B cell (primary cell): ENCODE measurements at regions not wholly inside any gene's neighbourhood (a gene's known extent, or its start where the extent isn't known, plus 50 kb on each side); places are given as distances from the start of the nearest gene placed in this dataset.

ENCODE experiments used
- ATAC-seq: fragments of 200-7000 bp; cut with Tn5 transposase; one replicate; pipeline ENCODE4 v1.10.0; 2021; ENCODE audit warnings: low read depth, mild to moderate bottlenecking, moderate number of reproducible peaks, moderate library complexity
- CTCF ChIA-PET: fragments of 350-600 bp; sonication (Branson Sonifier 250); formaldehyde crosslinking; loops from one replicate; lab custom pipeline; 2021; ENCODE audit warnings: antibody characterized with exemption, inconsistent platforms; lab: Charles Lee
- POLR2A ChIA-PET: fragments of 350-600 bp; sonication (Branson Sonifier 250); formaldehyde crosslinking; loops from one replicate; lab custom pipeline; 2021; ENCODE audit warnings: antibody characterized with exemption; lab: Charles Lee
- DNase-seq: peaks from one replicate; pipeline ENCODE4 v3.0.0; 2013
- H2AFZ ChIP-seq: 2 replicates; pipeline ENCODE4 v1.6.1; 2012; ENCODE audit warnings: mild to moderate bottlenecking, low read depth, low read length; ENCODE audit not compliant: insufficient read depth, poor library complexity, severe bottlenecking
- H3K27ac ChIP-seq, 2 donors: 1 replicate in 1 of 2; 2 replicates in 1 of 2; pipeline ENCODE4 v1.5.1; 2012 to 2013; ENCODE audit warnings: low read length in 2 of 2, mild to moderate bottlenecking in 2 of 2, moderate library complexity in 1 of 2
- H3K27me3 ChIP-seq, 4 experiments: fragments of 200-600 bp in 1 of 4; sonication (generic) in 1 of 4; replicated peaks in 1 of 4; 1 replicate in 2 of 4; 2 replicates in 2 of 4; pipeline versions ENCODE4 v1.6.1 to v1.7.0; 2013 to 2016; ENCODE audit warnings: low read length in 3 of 4, mild to moderate bottlenecking in 2 of 4, mixed read lengths in 1 of 4, moderate library complexity in 1 of 4; ENCODE audit not compliant: insufficient read depth in 4 of 4, control insufficient read depth in 3 of 4; ENCODE audit errors: control extremely low read depth in 1 of 4
- H3K36me3 ChIP-seq, 2 experiments: replicated peaks in 1 of 2; 1 replicate in 1 of 2; 2 replicates in 1 of 2; pipeline versions ENCODE4 v1.6.1 to v1.7.1; 2013; ENCODE audit warnings: low read length in 1 of 2; ENCODE audit not compliant: insufficient read depth in 2 of 2, control insufficient read depth in 1 of 2; ENCODE audit errors: control extremely low read depth in 1 of 2, extremely low read depth in 1 of 2
- H3K4me1 ChIP-seq, 2 donors: fragments of 200-600 bp in 1 of 2; sonication (generic) in 1 of 2; 1 replicate in 1 of 2; 2 replicates in 1 of 2; pipeline versions ENCODE4 v1.5.1 to v1.6.1; 2013 to 2017; ENCODE audit warnings: low read length in 2 of 2; ENCODE audit not compliant: control insufficient read depth in 2 of 2, insufficient read depth in 2 of 2
- H3K4me2 ChIP-seq: replicated peaks from 2 replicates; pipeline ENCODE3; 2012; ENCODE audit warnings: mild to moderate bottlenecking, low read depth, low read length; ENCODE audit not compliant: poor library complexity, severe bottlenecking
- H3K4me3 ChIP-seq, 5 experiments: fragments of 200-600 bp in 1 of 5; sonication (generic) in 1 of 5; 1 replicate in 3 of 5; 2 replicates in 2 of 5; pipeline versions ENCODE4 v1.5.1 to v1.7.0; 2011 to 2016; ENCODE audit warnings: low read length in 4 of 5, mild to moderate bottlenecking in 4 of 5, low read depth in 2 of 5, control low read depth in 1 of 5, moderate library complexity in 1 of 5; ENCODE audit not compliant: insufficient read depth in 1 of 5; ENCODE audit errors: control extremely low read depth in 1 of 5, extremely low read depth in 1 of 5
- H3K79me2 ChIP-seq: fragments of 200-600 bp; sonication (generic); one replicate; pipeline ENCODE4 v1.6.0; 2016; ENCODE audit warnings: low read length; ENCODE audit not compliant: control insufficient read depth, insufficient read depth
- H3K9ac ChIP-seq: fragments of 200-600 bp; sonication (generic); 2 replicates; pipeline ENCODE4 v1.6.1; 2017; ENCODE audit warnings: mild to moderate bottlenecking, low read length, moderate library complexity
- H3K9me3 ChIP-seq, 3 donors: one replicate each; pipeline versions ENCODE4 v1.6.1 to v1.7.1; 2013; ENCODE audit warnings: low read length in 2 of 3; ENCODE audit not compliant: control insufficient read depth in 2 of 3, insufficient read depth in 1 of 3; ENCODE audit errors: control extremely low read depth in 1 of 3
- H4K20me1 ChIP-seq: 2 replicates; pipeline ENCODE4 v1.6.0; 2012; ENCODE audit warnings: mild to moderate bottlenecking, low read length; ENCODE audit not compliant: insufficient read depth, control insufficient read depth, poor library complexity, severe bottlenecking
- H3K27ac Mint-ChIP-seq: one replicate; pipeline ENCODE4 v1.8.0; 2021; ENCODE audit warnings: mixed read lengths
- H3K27me3 Mint-ChIP-seq: one replicate; pipeline ENCODE4 v1.8.0; 2021; ENCODE audit warnings: mixed read lengths
- H3K4me1 Mint-ChIP-seq: one replicate; pipeline ENCODE4 v1.8.0; 2021; ENCODE audit warnings: mixed read lengths
- H3K4me3 Mint-ChIP-seq: one replicate; pipeline ENCODE4 v1.8.0; 2021; ENCODE audit warnings: mixed read lengths
- H3K9me3 Mint-ChIP-seq: one replicate; pipeline ENCODE4 v1.8.0; 2022; ENCODE audit warnings: mixed read lengths; ENCODE audit not compliant: insufficient read depth
- CTCF ChIP-seq: fragments of 200-600 bp; IDR thresholded peaks from one replicate; pipeline ENCODE4 v1.8.0; 2022; ENCODE audit warnings: antibody characterized with exemption, mild to moderate bottlenecking
- EZH2 ChIP-seq: IDR thresholded peaks from 2 replicates; pipeline ENCODE4 v1.6.1; 2012; ENCODE audit warnings: borderline replicate concordance, low read depth, mild to moderate bottlenecking, moderate library complexity, low read length; ENCODE audit not compliant: insufficient read depth, poor library complexity, severe bottlenecking
- WGBS: methylation state at CpG from one replicate; pipeline ENCODE4 v1.1.5; 2013; ENCODE audit warnings: missing lambda C conversion rate; ENCODE audit not compliant: insufficient coverage; 5-methylcytosine and 5-hydroxymethylcytosine counted together
- intact Hi-C: fragments of 100-400 bp; cut with micrococcal nuclease; formaldehyde crosslinking; loops from one replicate; pipeline ENCODE4 v1.10.0; 2022

DNA sequence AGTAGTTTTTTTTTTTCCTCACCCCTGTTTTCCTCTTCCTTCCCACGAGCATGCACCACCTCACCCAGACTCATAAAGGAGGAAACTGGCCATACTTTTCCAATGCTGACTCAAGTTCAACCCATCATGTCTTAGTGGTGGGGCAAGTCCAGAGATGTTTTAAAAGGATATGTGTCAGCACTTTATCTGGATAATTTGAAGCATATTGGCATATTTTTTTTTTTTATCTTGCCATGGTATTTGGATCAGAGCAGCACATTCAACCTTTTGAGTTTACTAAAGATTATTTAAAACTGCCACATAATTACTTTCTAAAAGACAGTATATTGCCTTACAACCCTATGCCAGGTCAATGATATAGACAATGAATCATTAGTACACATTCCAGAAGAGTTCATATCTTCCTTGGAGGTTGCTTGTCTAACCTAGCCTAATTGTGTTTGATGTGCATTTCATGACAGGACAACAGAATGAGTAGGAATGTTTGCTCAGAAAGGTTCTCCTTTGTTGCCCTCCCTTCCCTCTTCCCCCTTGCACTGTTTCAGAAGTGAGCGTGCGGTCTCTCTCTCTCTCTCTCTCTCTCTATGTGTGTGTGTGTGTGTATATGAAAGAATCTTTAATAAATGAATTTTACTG is 950.7 kb upstream of the FAM98A start:
- no peak overlapping the region for H3K4me3 ChIP-seq
- no peak overlapping the region for H3K4me2 ChIP-seq
- no peak overlapping the region for H3K9ac ChIP-seq
- peaks cover 0 to 18% (median 1%) of the 10 kb centered on the region in 3 donors for H3K9me3 ChIP-seq
- H3K9me3 Mint-ChIP-seq = peaks cover 9% of the 10 kb centered on the region
- CTCF ChIA-PET = no interaction called here
- H3K4me1 ChIP-seq = no peaks in the 10 kb centered on the region
- no peak overlapping the region for H3K27ac Mint-ChIP-seq
- H4K20me1 ChIP-seq = no peaks in the 10 kb centered on the region
- POLR2A ChIA-PET = no interaction called here
- H3K27me3 Mint-ChIP-seq = no peaks in the 10 kb centered on the region
- no peaks in the 10 kb centered on the region for H3K79me2 ChIP-seq
- no peak for ATAC-seq
- H3K27me3 ChIP-seq = no peaks in the 10 kb centered on the region
- intact Hi-C loops = no loop called here
- TF ChIP-seq EZH2 (no peak), CTCF (no peak)
- H3K36me3 ChIP-seq = no peaks in the 10 kb centered on the region
- H3K27ac ChIP-seq = no peak overlapping the region
- no peak overlapping the region for H3K4me3 Mint-ChIP-seq
- no peak overlapping the region for H2AFZ ChIP-seq
- no CpG with 5 or more reads among the region's 3 CpGs for WGBS
- H3K4me1 Mint-ChIP-seq = no peaks in the 10 kb centered on the region
- DNase-seq = no peak

- no peak overlapping the region for H3K9ac ChIP-seq
- H3K9me3 ChIP-seq = peaks cover 0 to 19% (median 1%) of the 10 kb centered on the region in 3 donors
- H3K36me3 ChIP-seq = no peaks in the 10 kb centered on the region
- no peaks in the 10 kb centered on the region for H3K79me2 ChIP-seq
- no peak overlapping the region for H3K27ac ChIP-seq
- no peaks in the 10 kb centered on the region for H4K20me1 ChIP-seq
- no peaks in the 10 kb centered on the region for H3K27me3 Mint-ChIP-seq
- H2AFZ ChIP-seq = no peak overlapping the region
- no peak overlapping the region for H3K4me2 ChIP-seq
- WGBS = 66% methylated on average over 2 of the region's 3 CpGs
- ATAC-seq (no peak), DNase-seq (no peak)
- H3K4me3 Mint-ChIP-seq = no peak overlapping the region
- H3K4me3 ChIP-seq = no peak overlapping the region
- no peaks in the 10 kb centered on the region for H3K4me1 Mint-ChIP-seq
- H3K9me3 Mint-ChIP-seq = peaks cover 11% of the 10 kb centered on the region
- no peak overlapping the region for H3K27ac Mint-ChIP-seq
- ChIA-PET POLR2A (no interaction called here), CTCF (no interaction called here)
- no peaks in the 10 kb centered on the region for H3K27me3 ChIP-seq
- no peaks in the 10 kb centered on the region for H3K4me1 ChIP-seq
- intact Hi-C loops = no loop called here
- no peak for TF ChIP-seq CTCF
- TF ChIP-seq EZH2 = no peak
These were observed 948.8 kb upstream of the FAM98A start for GRCh38 chr2:34547900-34548299.
